Endodermal cell (in vitro differentiated cells): ENCODE measurements at regions not wholly inside any gene's neighbourhood (a gene's known extent, or its start where the extent isn't known, plus 50 kb on each side); places are given as distances from the start of the nearest gene placed in this dataset.

Source experiments
- DNase-seq: peaks from one replicate; pipeline ENCODE4 v3.0.0-alpha.2; 2017
- H3K27ac ChIP-seq: 2 replicates; pipeline ENCODE4 v1.5.1; 2013; ENCODE audit warnings: mild to moderate bottlenecking, low read depth, low read length, moderate library complexity
- H3K27me3 ChIP-seq: 2 replicates; pipeline ENCODE4 v1.6.1; 2013; ENCODE audit warnings: mild to moderate bottlenecking, low read length, moderate library complexity; ENCODE audit not compliant: insufficient read depth, control insufficient read depth, poor library complexity, severe bottlenecking
- H3K36me3 ChIP-seq: 2 replicates; pipeline ENCODE4 v1.7.0; 2013; ENCODE audit warnings: mild to moderate bottlenecking, low read length, moderate library complexity; ENCODE audit not compliant: control insufficient read depth, insufficient read depth
- H3K4me1 ChIP-seq: one replicate; pipeline ENCODE4 v1.7.0; 2013; ENCODE audit warnings: low read length; ENCODE audit not compliant: control insufficient read depth, insufficient read depth
- H3K4me3 ChIP-seq: 2 replicates; pipeline ENCODE4 v1.5.1; 2013; ENCODE audit warnings: mild to moderate bottlenecking, low read length, moderate library complexity
- H3K9ac ChIP-seq: 2 replicates; pipeline ENCODE4 v1.6.1; 2013; ENCODE audit warnings: mild to moderate bottlenecking, low read length, moderate library complexity; ENCODE audit not compliant: poor library complexity, severe bottlenecking; ENCODE audit errors: extremely low read depth
- H3K9me3 ChIP-seq: 2 replicates; pipeline ENCODE4 v1.6.1; 2013; ENCODE audit warnings: mild to moderate bottlenecking, low read length, moderate library complexity; ENCODE audit not compliant: control insufficient read depth
- H3K27ac Mint-ChIP-seq: 2 replicates; pipeline ENCODE4 v1.8.0; 2020; ENCODE audit warnings: mixed read lengths
- H3K27me3 Mint-ChIP-seq: 2 replicates; pipeline ENCODE4 v1.8.0; 2021; ENCODE audit warnings: mild to moderate bottlenecking, mixed read lengths; ENCODE audit not compliant: insufficient read depth
- H3K36me3 Mint-ChIP-seq: 2 replicates; pipeline ENCODE4 v1.8.0; 2020; ENCODE audit warnings: low read depth, mixed read lengths
- H3K4me1 Mint-ChIP-seq: 2 replicates; pipeline ENCODE4 v1.8.0; 2020; ENCODE audit warnings: mixed read lengths
- H3K4me3 Mint-ChIP-seq: 2 replicates; pipeline ENCODE4 v1.8.0; 2020; ENCODE audit warnings: mild to moderate bottlenecking, moderate library complexity, mixed read lengths
- H3K9me3 Mint-ChIP-seq: 2 replicates; pipeline ENCODE4 v1.8.0; 2020; ENCODE audit warnings: mild to moderate bottlenecking, mixed read lengths
- WGBS, 2 experiments: methylation state at CpG; one replicate each; pipeline versions ENCODE4 v1.1.5 to v1.1.7; 2013; ENCODE audit warnings: missing lambda C conversion rate in 2 of 2, mixed read lengths in 1 of 2; ENCODE audit not compliant: insufficient coverage in 1 of 2, insufficient read length in 1 of 2; 5-methylcytosine and 5-hydroxymethylcytosine counted together
- TF ChIP-seq, protein P1 (sequence below): fragments of 200-600 bp; sonication (generic); conservative IDR thresholded peaks from 2 replicates; pipeline ENCODE4 v1.5.0; 2021; ENCODE audit warnings: antibody characterized with exemption, mild to moderate bottlenecking

DNA sequence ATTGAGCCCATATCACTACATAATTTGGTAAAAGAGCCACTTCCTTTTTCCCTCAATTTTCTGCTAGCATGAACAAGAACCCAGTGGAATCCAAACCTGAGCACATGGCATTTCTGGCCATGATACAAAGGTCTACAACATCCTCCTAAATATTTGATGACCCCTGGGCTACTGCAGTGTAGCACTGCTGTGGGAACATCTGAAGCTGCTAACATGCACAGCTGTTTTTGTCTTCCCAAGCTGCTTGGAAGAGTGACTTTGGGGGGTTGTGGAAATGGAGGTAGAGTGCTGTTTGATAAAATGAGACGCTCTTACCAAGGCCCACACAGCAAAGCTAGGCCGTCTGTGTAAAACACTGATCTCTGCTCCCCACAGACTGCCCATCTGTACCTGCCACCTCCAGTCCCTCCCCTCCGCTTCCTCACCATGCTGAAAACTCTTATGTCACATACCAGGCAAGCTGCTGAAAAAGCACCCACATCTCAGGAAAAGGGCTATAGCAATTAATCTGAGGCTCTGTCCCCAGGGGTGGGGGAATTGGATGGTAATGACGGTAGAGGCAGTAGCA lies 197.2 kb upstream of the HNRNPA3 start:
- H3K4me3 ChIP-seq: no peak overlapping the region
- H3K36me3 ChIP-seq: no peaks in the 10 kb centered on the region
- H3K9ac ChIP-seq: no peak overlapping the region
- H3K27ac Mint-ChIP-seq: no peak overlapping the region
- no peak overlapping the region for H3K27ac ChIP-seq
- no peaks in the 10 kb centered on the region for H3K9me3 ChIP-seq
- no peaks in the 10 kb centered on the region for H3K4me1 Mint-ChIP-seq
- peaks cover 91% of the 10 kb centered on the region for H3K27me3 Mint-ChIP-seq
- H3K4me1 ChIP-seq: no peaks in the 10 kb centered on the region
- no peak for DNase-seq
- no peaks in the 10 kb centered on the region for H3K9me3 Mint-ChIP-seq
- no peak overlapping the region for H3K4me3 Mint-ChIP-seq
- H3K36me3 Mint-ChIP-seq: no peaks in the 10 kb centered on the region
- peaks cover 78% of the 10 kb centered on the region for H3K27me3 ChIP-seq
- WGBS, 2 experiments: 94 to 98% methylated on average over 2 to 4 of the region's 4 CpGs
- TF ChIP-seq, protein P1, sequence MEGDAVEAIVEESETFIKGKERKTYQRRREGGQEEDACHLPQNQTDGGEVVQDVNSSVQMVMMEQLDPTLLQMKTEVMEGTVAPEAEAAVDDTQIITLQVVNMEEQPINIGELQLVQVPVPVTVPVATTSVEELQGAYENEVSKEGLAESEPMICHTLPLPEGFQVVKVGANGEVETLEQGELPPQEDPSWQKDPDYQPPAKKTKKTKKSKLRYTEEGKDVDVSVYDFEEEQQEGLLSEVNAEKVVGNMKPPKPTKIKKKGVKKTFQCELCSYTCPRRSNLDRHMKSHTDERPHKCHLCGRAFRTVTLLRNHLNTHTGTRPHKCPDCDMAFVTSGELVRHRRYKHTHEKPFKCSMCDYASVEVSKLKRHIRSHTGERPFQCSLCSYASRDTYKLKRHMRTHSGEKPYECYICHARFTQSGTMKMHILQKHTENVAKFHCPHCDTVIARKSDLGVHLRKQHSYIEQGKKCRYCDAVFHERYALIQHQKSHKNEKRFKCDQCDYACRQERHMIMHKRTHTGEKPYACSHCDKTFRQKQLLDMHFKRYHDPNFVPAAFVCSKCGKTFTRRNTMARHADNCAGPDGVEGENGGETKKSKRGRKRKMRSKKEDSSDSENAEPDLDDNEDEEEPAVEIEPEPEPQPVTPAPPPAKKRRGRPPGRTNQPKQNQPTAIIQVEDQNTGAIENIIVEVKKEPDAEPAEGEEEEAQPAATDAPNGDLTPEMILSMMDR: no peak

DNA sequence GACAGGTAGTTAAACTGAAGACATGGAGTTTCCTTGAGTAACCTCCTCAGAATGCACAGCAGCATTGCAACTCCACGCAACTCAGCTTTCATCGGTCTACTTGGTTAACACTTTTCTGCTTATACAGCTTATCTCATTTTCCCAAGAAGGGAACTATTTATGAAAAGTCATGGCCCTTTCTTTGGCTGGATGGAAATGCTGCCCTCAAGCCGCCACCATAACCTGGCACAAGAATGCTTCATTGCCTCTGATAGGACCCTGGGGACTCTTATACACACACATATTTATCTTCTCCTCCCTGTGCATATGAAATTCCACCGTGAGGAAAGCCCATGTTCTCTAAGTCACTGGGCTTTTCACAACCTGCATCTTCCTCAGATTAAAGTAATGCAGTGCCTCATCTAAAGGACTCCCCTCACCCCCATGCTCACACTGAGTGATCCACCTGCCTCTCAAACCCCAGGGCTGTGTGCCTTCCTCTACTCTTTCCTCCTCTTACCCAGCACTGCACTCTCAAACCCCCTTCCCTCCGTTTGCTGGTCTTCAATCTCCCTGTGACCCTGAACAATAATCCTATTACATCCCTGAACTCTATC lies 192.0 kb upstream of the HNRNPA3 start:
- no peak overlapping the region for H3K9ac ChIP-seq
- H3K36me3 ChIP-seq: no peaks in the 10 kb centered on the region
- peaks cover 97% of the 10 kb centered on the region for H3K27me3 ChIP-seq
- TF ChIP-seq, protein P1: no peak
- H3K27ac ChIP-seq: no peak overlapping the region
- peaks cover 3% of the 10 kb centered on the region for H3K4me1 ChIP-seq
- H3K4me1 Mint-ChIP-seq: peaks cover 6% of the 10 kb centered on the region
- 91% methylated on average over 4 to 5 of the region's 5 CpGs for WGBS, 2 experiments
- peaks cover 9% of the 10 kb centered on the region for H3K9me3 ChIP-seq
- no peak overlapping the region for H3K27ac Mint-ChIP-seq
- no peak overlapping the region for H3K4me3 ChIP-seq
- H3K4me3 Mint-ChIP-seq: no peak overlapping the region
- H3K36me3 Mint-ChIP-seq: no peaks in the 10 kb centered on the region
- peaks cover 97% of the 10 kb centered on the region for H3K27me3 Mint-ChIP-seq
- H3K9me3 Mint-ChIP-seq: no peaks in the 10 kb centered on the region
- DNase-seq: no peak

DNA sequence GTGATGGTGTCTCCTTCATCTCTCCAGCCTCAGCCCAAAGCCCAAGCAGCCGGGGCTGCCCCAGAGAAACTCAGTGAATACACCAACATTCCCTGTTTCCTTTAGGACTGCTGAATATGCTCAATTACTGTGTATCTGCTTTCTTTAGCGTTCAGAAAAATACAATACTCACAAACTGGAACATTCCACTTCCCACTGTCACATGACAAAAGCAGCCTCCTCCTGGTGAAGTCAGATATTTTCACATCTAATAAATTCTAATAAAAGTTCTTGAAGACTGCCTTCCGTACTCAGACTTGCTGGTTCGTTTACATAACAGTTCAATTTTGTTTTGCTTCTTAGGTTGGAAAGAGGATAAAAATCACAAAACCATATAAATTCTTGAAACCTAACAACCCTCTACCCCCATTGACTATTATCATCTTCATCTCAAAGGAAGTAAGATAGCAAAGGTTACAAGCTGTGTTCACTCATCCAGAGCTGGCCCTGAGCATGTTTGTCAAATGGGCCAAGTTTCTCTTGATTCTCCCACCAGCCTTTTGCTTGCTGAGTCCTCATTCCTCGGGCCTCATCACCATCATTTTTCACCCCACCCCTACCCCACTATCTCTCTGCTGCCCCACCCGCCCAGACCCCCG lies 190.8 kb upstream of the HNRNPA3 start:
- Histone ChIP-seq H3K4me1 (peaks cover 3% of the 10 kb centered on the region), H3K36me3 (no peaks in the 10 kb centered on the region), H3K27me3 (peaks cover 97% of the 10 kb centered on the region), H3K4me3 (no peak overlapping the region), H3K9ac (no peak overlapping the region), H3K9me3 (peaks cover 9% of the 10 kb centered on the region), H3K27ac (no peak overlapping the region)
- no peaks in the 10 kb centered on the region for H3K9me3 Mint-ChIP-seq
- peaks cover 97% of the 10 kb centered on the region for H3K27me3 Mint-ChIP-seq
- H3K4me3 Mint-ChIP-seq: no peak overlapping the region
- no peak overlapping the region for H3K27ac Mint-ChIP-seq
- DNase-seq: no peak
- TF ChIP-seq, protein P1: no peak
- H3K4me1 Mint-ChIP-seq: peaks cover 6% of the 10 kb centered on the region
- H3K36me3 Mint-ChIP-seq: no peaks in the 10 kb centered on the region
- WGBS, 2 experiments: 78 to 90% methylated on average over 1 to 7 of the region's 7 CpGs
